H1 (cell line): ENCODE measurements at regions not wholly inside any gene's neighbourhood (a gene's known extent, or its start where the extent isn't known, plus 50 kb on each side); places are given as distances from the start of the nearest gene placed in this dataset.

Experiments
- CTCF ChIA-PET: fragments of 300-600 bp; sonication (Branson Sonifier 250); formaldehyde crosslinking; loops from one replicate; lab custom pipeline; 2021; ENCODE audit not compliant: partially characterized antibody; lab: Charles Lee
- POLR2A ChIA-PET: fragments of 300-600 bp; sonication (Branson Sonifier 250); formaldehyde crosslinking; loops from one replicate; lab custom pipeline; 2021; ENCODE audit warnings: inconsistent platforms; ENCODE audit not compliant: partially characterized antibody; lab: Charles Lee
- DNase-seq, 2 experiments: peaks; one replicate each; pipeline versions ENCODE4 v3.0.0 to v3.0.0-alpha.2; 2010 to 2022; ENCODE audit warnings: low spot score in 2 of 2, low read depth in 1 of 2, mixed read lengths in 1 of 2
- FAIRE-seq: peaks from 2 replicates; lab custom pipeline; 2011; peaks lifted over from hg19 to GRCh38; lab: Jason Lieb, UNC
- H2AFZ ChIP-seq: 2 replicates; pipeline ENCODE4 v1.8.1; 2012; ENCODE audit warnings: low read length, inconsistent platforms
- H2AK5ac ChIP-seq: 2 replicates; pipeline ENCODE4 v1.6.1; 2013; ENCODE audit warnings: low read depth, low read length
- H2BK120ac ChIP-seq: replicated peaks from 2 replicates; pipeline ENCODE3; 2013; ENCODE audit warnings: low read depth, low read length, inconsistent platforms
- H2BK12ac ChIP-seq: 2 replicates; pipeline ENCODE4 v1.6.1; 2013; ENCODE audit warnings: low read depth, low read length
- H2BK15ac ChIP-seq: 2 replicates; pipeline ENCODE4 v1.6.1; 2013; ENCODE audit warnings: low read length
- H2BK20ac ChIP-seq: 2 replicates; pipeline ENCODE4 v1.6.1; 2013; ENCODE audit warnings: low read length
- H2BK5ac ChIP-seq: 2 replicates; pipeline ENCODE4 v1.6.1; 2013; ENCODE audit warnings: low read depth, low read length
- H3K14ac ChIP-seq: 2 replicates; pipeline ENCODE4 v1.6.1; 2013; ENCODE audit warnings: inconsistent platforms; ENCODE audit not compliant: insufficient read length
- H3K18ac ChIP-seq: 2 replicates; pipeline ENCODE4 v1.6.1; 2013; ENCODE audit warnings: low read length; ENCODE audit errors: extremely low read depth
- H3K23ac ChIP-seq: 2 replicates; pipeline ENCODE4 v1.6.1; 2013; ENCODE audit warnings: inconsistent platforms; ENCODE audit not compliant: insufficient read length
- H3K23me2 ChIP-seq: 2 replicates; pipeline ENCODE4 v1.6.1; 2013; ENCODE audit warnings: low read depth, low read length
- H3K27ac ChIP-seq: 2 replicates; pipeline ENCODE4 v1.6.1; 2011; ENCODE audit warnings: low read depth, low read length, inconsistent platforms
- H3K27me3 ChIP-seq, 4 experiments: replicated peaks in 1 of 4; 1 replicate in 1 of 4; 2 replicates in 3 of 4; pipeline versions ENCODE4 v1.6.1 to v1.8.1; 2011 to 2013; ENCODE audit warnings: low read length in 3 of 4, mild to moderate bottlenecking in 3 of 4, inconsistent platforms in 2 of 4, mixed read lengths in 2 of 4, moderate library complexity in 1 of 4; ENCODE audit not compliant: control insufficient read depth in 3 of 4, insufficient read depth in 3 of 4; ENCODE audit errors: extremely low read depth in 1 of 4
- H3K36me3 ChIP-seq, 4 experiments: 2 replicates each; pipeline versions ENCODE4 v1.6.1 to v1.8.1; 2011 to 2013; ENCODE audit warnings: mild to moderate bottlenecking in 4 of 4, low read length in 3 of 4, moderate library complexity in 2 of 4, control low read depth in 1 of 4, inconsistent platforms in 1 of 4; ENCODE audit not compliant: insufficient read depth in 4 of 4, control insufficient read depth in 2 of 4
- H3K4ac ChIP-seq: replicated peaks from 2 replicates; pipeline ENCODE3; 2013; ENCODE audit warnings: low read length, low read depth, mixed read lengths, inconsistent platforms; ENCODE audit not compliant: insufficient read length
- H3K4me1 ChIP-seq, 4 experiments: replicated peaks in 1 of 4; 1 replicate in 1 of 4; 2 replicates in 3 of 4; pipeline versions ENCODE4 v1.6.1 to v1.8.1; 2011 to 2013; ENCODE audit warnings: low read length in 3 of 4, inconsistent platforms in 2 of 4, mixed read lengths in 1 of 4; ENCODE audit not compliant: insufficient read depth in 4 of 4, control insufficient read depth in 3 of 4
- H3K4me2 ChIP-seq, 2 experiments: 2 replicates each; pipeline versions ENCODE4 v1.6.1 to v1.8.1; 2011 to 2013; ENCODE audit warnings: low read depth in 2 of 2, low read length in 2 of 2, control low read depth in 1 of 2, inconsistent platforms in 1 of 2, mild to moderate bottlenecking in 1 of 2; ENCODE audit not compliant: insufficient read depth in 1 of 2
- H3K4me3 ChIP-seq, 4 experiments: fragments of 200-600, 300-600 bp in 1 of 4; sonication (generic), shearing (Covaris generic), sonication (Bioruptor Twin) in 1 of 4; 2 replicates each; pipeline versions ENCODE4 v1.5.1 to v1.8.1; 2011 to 2016; ENCODE audit warnings: low read length in 4 of 4, low read depth in 3 of 4, control low read depth in 2 of 4, inconsistent platforms in 2 of 4, mild to moderate bottlenecking in 2 of 4, mixed read lengths in 1 of 4, moderate library complexity in 1 of 4; ENCODE audit not compliant: insufficient read depth in 2 of 4; ENCODE audit errors: extremely low read depth in 1 of 4
- H3K56ac ChIP-seq: replicated peaks from 2 replicates; pipeline ENCODE3; 2013; ENCODE audit warnings: low read depth, mild to moderate bottlenecking, mixed read lengths, low read length, inconsistent platforms; ENCODE audit not compliant: insufficient read length
- H3K79me1 ChIP-seq: 2 replicates; pipeline ENCODE4 v1.6.1; 2013; ENCODE audit warnings: low read depth, low read length, control low read depth
- H3K79me2 ChIP-seq, 2 experiments: 2 replicates each; pipeline versions ENCODE4 v1.6.1 to v1.8.1; 2012 to 2013; ENCODE audit warnings: low read length in 2 of 2, mild to moderate bottlenecking in 2 of 2, inconsistent platforms in 1 of 2; ENCODE audit not compliant: insufficient read depth in 2 of 2, control insufficient read depth in 1 of 2
- H3K9ac ChIP-seq, 4 experiments: replicated peaks in 1 of 4; 1 replicate in 1 of 4; 2 replicates in 3 of 4; pipeline versions ENCODE4 v1.6.1 to v1.8.1; 2011 to 2013; ENCODE audit warnings: low read depth in 3 of 4, low read length in 3 of 4, control low read depth in 2 of 4, mild to moderate bottlenecking in 2 of 4, moderate library complexity in 2 of 4, inconsistent platforms in 1 of 4; ENCODE audit errors: extremely low read depth in 1 of 4
- H3K9me3 ChIP-seq, 2 experiments: 2 replicates each; pipeline versions ENCODE4 v1.6.1 to v1.8.1; 2012 to 2013; ENCODE audit warnings: mild to moderate bottlenecking in 2 of 2, moderate library complexity in 2 of 2, control low read depth in 1 of 2, inconsistent platforms in 1 of 2, low read depth in 1 of 2, low read length in 1 of 2, mixed read lengths in 1 of 2; ENCODE audit not compliant: insufficient read depth in 2 of 2
- H4K20me1 ChIP-seq, 2 experiments: replicated peaks in 1 of 2; 2 replicates each; pipeline versions ENCODE3 to v1.8.1; 2011 to 2013; ENCODE audit warnings: inconsistent platforms in 2 of 2, low read length in 2 of 2, mild to moderate bottlenecking in 1 of 2; ENCODE audit not compliant: insufficient read depth in 2 of 2, control insufficient read depth in 1 of 2
- H4K5ac ChIP-seq: 2 replicates; pipeline ENCODE4 v1.6.1; 2013; ENCODE audit warnings: low read length, low read depth, mixed read lengths, inconsistent platforms; ENCODE audit not compliant: insufficient read length
- H4K8ac ChIP-seq: 2 replicates; pipeline ENCODE4 v1.8.0; 2013; ENCODE audit warnings: mild to moderate bottlenecking, moderate library complexity, low read length, inconsistent platforms; ENCODE audit not compliant: insufficient read depth; ENCODE audit errors: extremely low read depth
- H4K91ac ChIP-seq: replicated peaks from 2 replicates; pipeline ENCODE3; 2013; ENCODE audit warnings: low read length, mixed read lengths, inconsistent platforms; ENCODE audit not compliant: insufficient read length
- ASH2L ChIP-seq: fragments of 200-600, 300-600 bp; sonication (generic); IDR thresholded peaks from one replicate; pipeline ENCODE4 v1.7.1; 2017; ENCODE audit warnings: low read length
- CBX5 ChIP-seq: fragments of 300-800, 300-1000 bp; sonication (generic); IDR thresholded peaks from 2 replicates; pipeline ENCODE4 v1.7.1; 2016; ENCODE audit warnings: antibody characterized with exemption, low read length, low read depth
- CHD2 ChIP-seq: IDR thresholded peaks from 2 replicates; pipeline ENCODE4 v1.6.1; 2012; ENCODE audit warnings: low read length, improper control_type of control experiment
- JUN ChIP-seq: IDR thresholded peaks from 2 replicates; pipeline ENCODE4 v1.6.1; 2011; ENCODE audit warnings: low read depth, mild to moderate bottlenecking, improper control_type of control experiment, low read length
- KDM1A ChIP-seq: fragments of 200-600, 300-600 bp; sonication (generic); IDR thresholded peaks from 2 replicates; pipeline ENCODE4 v1.7.1; 2016; ENCODE audit warnings: mild to moderate bottlenecking, low read length, borderline replicate concordance
- KDM5A ChIP-seq: fragments of 200-600 bp; IDR thresholded peaks from 2 replicates; pipeline ENCODE4 v1.7.1; 2012; ENCODE audit warnings: mild to moderate bottlenecking, low read length, inconsistent platforms, mixed read lengths
- MAX ChIP-seq: IDR thresholded peaks from 2 replicates; pipeline ENCODE4 v1.6.1; 2012; ENCODE audit warnings: inconsistent platforms
- NRF1 ChIP-seq: IDR thresholded peaks from 2 replicates; pipeline ENCODE4 v1.6.1; 2011; ENCODE audit warnings: mild to moderate bottlenecking, low read depth, low read length, improper control_type of control experiment
- RAD21 ChIP-seq, 2 experiments: IDR thresholded peaks in 1 of 2; conservative IDR thresholded peaks in 1 of 2; 2 replicates each; pipeline ENCODE4 v1.6.1; 2011; ENCODE audit warnings: low read depth in 2 of 2, low read length in 2 of 2, improper control_type of control experiment in 1 of 2, inconsistent platforms in 1 of 2, mild to moderate bottlenecking in 1 of 2, moderate library complexity in 1 of 2
- RBBP5 ChIP-seq: IDR thresholded peaks from 2 replicates; pipeline ENCODE4 v1.7.1; 2012; ENCODE audit warnings: low read depth, mild to moderate bottlenecking, inconsistent platforms, low read length, moderate library complexity, borderline replicate concordance
- RNF2 ChIP-seq: fragments of 200-900, 300-1000 bp; sonication (generic); IDR thresholded peaks from 2 replicates; pipeline ENCODE4 v1.7.1; 2016; ENCODE audit warnings: borderline replicate concordance, low read depth, mild to moderate bottlenecking, antibody characterized with exemption, low read length; ENCODE audit not compliant: poor library complexity, severe bottlenecking; ENCODE audit errors: missing control alignments
- SRF ChIP-seq: IDR thresholded peaks from 2 replicates; pipeline ENCODE4 v1.6.1; 2011; ENCODE audit warnings: mild to moderate bottlenecking, low read depth, low read length, moderate library complexity
- TCF12 ChIP-seq: IDR thresholded peaks from 2 replicates; pipeline ENCODE4 v1.6.1; 2011; ENCODE audit warnings: low read depth, mild to moderate bottlenecking, low read length
- WGBS, 2 experiments: shearing (Covaris generic) in 1 of 2; methylation state at CpG; one replicate each; pipeline versions ENCODE4 v1.1.6 to v1.1.7; 2013 to 2015; ENCODE audit warnings: low lambda C conversion rate in 2 of 2, mixed read lengths in 2 of 2, inconsistent platforms in 1 of 2, low coverage in 1 of 2, missing lambda C conversion rate in 1 of 2; ENCODE audit not compliant: insufficient replicate concordance in 2 of 2, insufficient coverage in 1 of 2, insufficient read length in 1 of 2; ENCODE audit errors: extremely low coverage in 1 of 2, missing lambda C conversion rate in 1 of 2; 5-methylcytosine and 5-hydroxymethylcytosine counted together

- Histone ChIP-seq H3K14ac (no peak overlapping the region), H2BK5ac (no peak overlapping the region), H3K27ac (no peak overlapping the region), H3K4me2 (no peak overlapping the region), H4K20me1 (no peaks in the 10 kb centered on the region), H3K18ac (no peak overlapping the region), H2BK120ac (no peak overlapping the region), H3K79me1 (no peaks in the 10 kb centered on the region), H3K9ac (no peak overlapping the region), H4K5ac (no peak overlapping the region), H2AK5ac (no peak overlapping the region), H3K36me3 (no peaks in the 10 kb centered on the region), H4K91ac (no peak overlapping the region), H2BK12ac (no peak overlapping the region), H3K4me3 (no peak overlapping the region), H2AFZ (no peak overlapping the region), H3K56ac (no peak overlapping the region), H3K23ac (no peak overlapping the region), H3K9me3 (no peaks in the 10 kb centered on the region), H2BK20ac (no peak overlapping the region), H2BK15ac (no peak overlapping the region), H3K79me2 (no peaks in the 10 kb centered on the region), H4K8ac (no peak overlapping the region), H3K4me1 (no peaks in the 10 kb centered on the region), H3K4ac (no peak overlapping the region), H3K27me3 (no peaks in the 10 kb centered on the region), H3K23me2 (no peaks in the 10 kb centered on the region)
- DNase-seq: no peak
- ChIA-PET CTCF (no interaction called here), POLR2A (no interaction called here)
- no peak for FAIRE-seq
- 100% methylated on average over 2 of the region's 2 CpGs; no CpG with 5 or more reads in 1 of the 2 experiments for WGBS, 2 experiments
- TF ChIP-seq ASH2L (no peak), NRF1 (no peak), RNF2 (no peak), SRF (no peak), RAD21 (IDR thresholded peaks at IDR 0.05 in 1 of 2, conservative IDR thresholded peaks at IDR 0.05 in 1 of 2; ENCODE audit: low read depth in 2 of 2, low read length in 2 of 2) (no peak), JUN (no peak), RBBP5 (no peak), MAX (no peak), CBX5 (no peak), KDM5A (no peak), KDM1A (no peak), TCF12 (no peak), CHD2 (no peak)
These were observed 1659.2 kb upstream of the FLRT2 start for GRCh38 chr14:83870546-83871270.
